NT2/D1 (cell line): ENCODE measurements at regions not wholly inside any gene's neighbourhood (a gene's known extent, or its start where the extent isn't known, plus 50 kb on each side); places are given as distances from the start of the nearest gene placed in this dataset.

ENCODE experiments used
- SUZ12 ChIP-seq: IDR thresholded peaks from 2 replicates; pipeline ENCODE4 v1.6.1; 2011; ENCODE audit not compliant: insufficient read length, insufficient read depth; ENCODE audit errors: extremely low read depth
- YY1 ChIP-seq: IDR thresholded peaks from 2 replicates; pipeline ENCODE4 v1.6.1; 2011; ENCODE audit not compliant: insufficient read length, insufficient read depth
- ZNF274 ChIP-seq: IDR thresholded peaks from 2 replicates; pipeline ENCODE4 v1.6.1; 2011; ENCODE audit warnings: mild to moderate bottlenecking, low read depth, low read length

- TF ChIP-seq YY1 (no peak), SUZ12 (no peak), ZNF274 (no peak)
Observed at GRCh38 chr7:24390376-24391157, 106.6 kb downstream of the NPY start.
